Dedifferentiated amniotic fluid mesenchymal stem cell (primary cell): ENCODE measurements at regions not wholly inside any gene's neighbourhood (a gene's known extent, or its start where the extent isn't known, plus 50 kb on each side); places are given as distances from the start of the nearest gene placed in this dataset.
"Not testable (repeated sequence)": the region's sequence is repeated elsewhere in the genome, so short reads cannot be mapped to it uniquely, and the experiment has no call there.

Source experiments
- DNase-seq: peaks from one replicate; pipeline ENCODE4 v3.0.0-alpha.2; 2016; ENCODE audit errors: extremely low spot score

DNA sequence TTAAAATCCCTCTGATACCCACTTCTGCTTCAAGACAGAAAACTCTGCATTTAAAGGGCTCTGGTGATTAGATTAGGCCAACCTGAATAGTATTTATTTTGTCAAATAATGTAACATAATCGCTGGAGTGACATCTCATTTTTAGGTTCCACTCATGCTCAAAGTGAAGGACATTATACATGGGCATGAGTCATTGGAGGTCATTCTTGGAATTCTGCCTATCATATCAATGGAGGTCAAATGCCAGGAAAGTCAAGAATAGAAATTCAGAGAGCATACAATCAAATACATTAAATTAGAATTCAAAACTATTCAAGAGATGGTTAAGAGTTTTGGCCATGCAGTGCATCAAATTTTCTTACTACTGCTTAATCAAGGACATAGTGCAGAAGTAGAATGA, 50.8 kb upstream of the PRSS1 start:
- DNase-seq: no peak

DNA sequence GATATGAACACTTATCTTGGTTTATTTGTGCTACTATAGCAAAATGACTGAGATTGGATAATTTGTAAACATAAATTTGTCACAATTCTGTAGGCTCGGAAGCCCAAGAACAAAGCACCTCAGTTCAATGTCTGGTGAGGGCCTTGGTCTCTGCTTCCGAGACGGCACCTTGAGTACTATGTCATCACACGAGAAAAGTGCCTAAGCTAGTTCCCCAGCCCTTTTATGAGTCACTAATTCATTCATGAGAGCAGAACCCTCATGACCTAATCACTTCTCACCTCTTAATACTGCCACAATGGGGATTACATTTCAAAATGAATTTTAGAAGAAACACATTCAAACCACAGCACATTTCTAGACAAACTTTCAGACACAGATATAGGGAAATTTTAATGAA, 52.0 kb upstream of the PRSS1 start:
- no peak for DNase-seq

DNA sequence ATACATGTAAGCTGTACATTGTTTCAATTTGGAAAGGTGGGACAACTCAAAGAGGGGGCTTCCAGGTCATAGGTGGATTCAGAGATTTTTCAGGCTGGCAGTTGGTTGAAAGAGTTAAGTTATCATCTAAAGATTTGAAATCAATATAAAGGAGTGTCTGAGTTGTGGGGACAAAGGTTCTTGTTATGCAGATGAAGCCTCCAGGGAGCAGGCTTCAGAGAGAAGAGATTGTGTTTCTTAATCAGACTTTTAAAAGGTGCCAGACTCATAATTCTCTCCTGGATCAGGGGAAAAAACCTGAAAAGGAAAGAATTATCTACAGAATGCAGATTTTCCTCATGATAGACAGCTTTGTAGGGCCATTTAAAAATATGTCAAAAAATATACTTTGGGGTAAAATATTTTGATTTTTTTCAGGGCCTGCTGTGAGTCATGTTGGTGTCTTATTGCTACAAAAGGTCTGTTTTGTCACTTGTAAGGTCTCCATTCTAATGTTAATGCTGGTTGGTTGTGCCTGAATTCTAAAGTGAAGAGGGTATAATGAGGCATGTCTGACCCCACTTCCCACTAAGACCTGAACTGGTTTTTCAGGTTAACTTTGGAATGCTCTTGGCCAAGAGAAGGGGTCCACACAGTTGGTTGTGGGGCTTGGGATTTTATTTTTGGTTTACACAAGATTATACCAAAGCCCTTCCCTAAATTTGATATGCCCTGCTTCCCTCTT, 52.7 kb upstream of the PRSS1 start:
- DNase-seq: no peak

DNA sequence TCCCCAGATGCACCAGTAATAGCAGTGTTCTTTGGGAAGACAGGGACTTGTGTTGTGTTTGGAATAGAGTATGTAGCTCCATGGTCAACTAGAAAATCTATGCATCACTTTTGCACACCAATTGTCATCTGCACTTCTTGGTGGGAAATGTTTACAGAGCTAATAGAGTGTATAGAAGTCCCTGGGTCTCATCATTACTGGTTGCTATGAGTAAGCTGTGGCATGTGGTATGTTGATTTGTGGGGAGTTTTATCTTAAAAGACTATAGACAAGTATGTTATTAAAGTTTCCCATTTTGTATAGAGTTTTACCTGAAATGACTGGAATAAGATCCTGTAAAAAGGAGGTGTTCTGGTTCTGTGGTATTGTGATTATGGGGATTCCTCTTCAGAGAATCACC, 55.4 kb upstream of the PRSS1 start:
- no peak for DNase-seq

DNA sequence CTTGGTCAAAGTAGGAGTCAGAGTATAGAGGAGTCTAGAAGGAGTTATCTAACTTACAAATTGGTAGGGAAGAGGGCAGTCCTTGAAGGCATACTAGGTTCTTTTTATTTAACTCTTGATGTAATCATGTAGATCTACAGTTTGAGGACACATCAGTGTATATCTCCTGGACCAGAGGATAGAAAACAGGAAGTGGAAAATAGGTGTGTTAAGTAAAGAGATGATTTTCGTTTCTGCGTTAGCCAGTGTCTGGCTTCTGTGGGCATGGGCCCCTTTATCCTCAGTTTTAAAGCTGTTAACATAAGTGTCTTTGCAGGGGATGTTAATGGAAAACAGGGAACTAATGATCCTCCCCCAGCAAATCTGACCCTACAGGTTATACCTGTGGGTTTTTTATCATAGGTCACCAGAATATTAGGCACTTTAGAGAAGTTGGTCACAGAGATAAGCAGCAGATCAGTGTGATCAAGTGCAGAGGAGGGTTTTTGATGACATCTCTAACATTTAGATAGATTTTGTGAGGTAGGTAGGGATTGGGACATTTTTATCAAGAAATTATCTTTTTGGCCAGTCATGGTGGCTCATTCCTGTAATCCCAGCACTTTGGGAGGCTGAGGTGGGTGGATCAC, 58.6 kb upstream of the PRSS1 start:
- DNase-seq: no peak

DNA sequence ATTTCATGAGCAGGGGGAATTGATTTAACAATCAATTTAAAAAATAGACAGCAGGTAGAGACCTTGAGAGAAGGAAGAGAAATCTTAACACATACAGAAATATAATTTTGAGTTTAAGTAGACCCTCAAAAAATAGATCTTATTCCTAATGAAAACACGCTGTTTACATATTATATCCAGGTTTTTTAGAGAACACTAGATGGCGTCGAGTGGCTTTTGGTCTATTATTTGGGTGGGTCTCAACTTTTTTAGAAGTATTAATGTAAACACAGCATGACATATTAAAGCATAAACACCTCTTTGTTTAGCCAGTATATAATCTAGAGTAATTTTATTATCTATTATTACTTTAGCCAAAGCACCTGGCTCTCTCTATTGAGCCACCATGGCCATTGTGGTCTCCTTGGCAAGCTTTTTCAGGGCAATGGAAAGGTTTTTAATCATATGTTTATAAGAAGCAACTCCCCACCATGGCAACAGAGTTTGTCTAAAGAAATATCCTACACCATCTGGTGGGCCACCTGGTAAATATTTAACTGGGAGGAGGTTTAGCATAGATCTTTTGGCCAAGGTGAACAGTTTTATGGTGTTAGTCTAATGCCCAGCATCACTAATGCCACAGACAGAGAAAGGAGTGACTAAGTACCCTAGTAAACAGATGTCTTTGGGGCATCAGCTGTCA, 59.7 kb upstream of the PRSS1 start:
- DNase-seq: no peak

DNA sequence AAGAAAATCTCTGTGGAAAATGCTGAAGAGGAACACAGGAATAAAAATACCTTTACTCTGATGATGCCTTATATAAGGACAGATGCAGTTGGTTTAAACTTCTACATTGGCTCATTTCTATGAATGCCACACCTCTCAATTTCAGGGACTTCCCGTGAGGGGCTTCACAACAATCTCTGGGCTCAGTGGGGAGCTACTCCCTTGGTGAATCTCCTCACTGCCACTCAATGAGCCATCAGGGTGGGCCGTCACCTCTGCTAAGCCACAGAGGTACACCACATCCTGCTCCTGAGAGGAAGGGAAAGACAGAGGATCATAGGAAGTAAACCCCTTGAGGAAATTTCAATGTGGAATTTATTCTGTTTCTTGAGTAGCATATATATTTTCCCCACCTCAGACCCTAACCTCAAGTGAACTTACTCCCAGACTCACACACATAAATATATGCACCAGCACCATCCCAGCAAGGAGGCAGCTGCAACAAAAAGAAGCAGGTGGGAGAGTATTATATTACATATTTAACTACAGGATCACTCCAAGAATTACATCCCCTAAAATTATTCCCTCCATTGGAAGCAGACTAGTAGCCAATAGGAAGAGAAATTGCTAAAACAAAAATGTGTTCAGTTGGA, 63.3 kb upstream of the PRSS1 start:
- DNase-seq: no peak

DNA sequence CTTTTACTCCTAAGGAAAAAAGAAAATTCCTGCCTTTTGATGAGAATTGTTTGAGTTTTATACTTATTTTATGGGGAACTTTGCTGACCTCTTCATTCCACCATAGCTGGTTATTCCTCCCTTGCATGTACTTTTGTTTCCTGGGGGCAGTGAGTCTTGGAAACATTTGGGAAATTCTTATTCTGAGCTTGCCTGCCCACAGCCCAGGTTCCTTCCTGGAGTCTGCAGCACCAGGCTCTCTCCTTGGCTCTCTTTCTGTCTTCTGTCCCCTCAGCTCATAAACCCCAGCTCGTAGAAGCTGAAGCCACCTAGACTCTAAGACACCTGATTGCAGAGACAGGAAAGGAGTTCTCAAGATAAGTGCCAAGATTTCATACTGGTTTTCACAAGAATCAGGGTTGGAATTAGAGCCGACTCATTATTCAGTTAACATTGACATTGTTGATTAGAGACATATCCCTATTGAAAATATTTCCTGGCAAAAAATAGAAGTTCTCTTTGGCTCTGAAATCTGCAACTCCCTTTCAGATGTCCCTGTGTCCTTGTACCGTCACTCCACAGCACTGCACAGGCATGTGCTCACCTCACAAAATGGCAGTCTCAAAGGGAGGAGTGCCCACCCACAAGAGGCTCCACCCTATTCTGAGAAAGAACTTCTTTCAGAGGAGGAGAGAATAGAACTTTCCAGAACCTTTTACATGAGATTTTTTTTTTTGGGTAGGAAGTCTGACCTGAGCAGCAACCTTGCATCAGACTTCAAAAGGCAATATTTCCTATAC, 67.8 kb upstream of the PRSS1 start:
- DNase-seq: no peak

DNA sequence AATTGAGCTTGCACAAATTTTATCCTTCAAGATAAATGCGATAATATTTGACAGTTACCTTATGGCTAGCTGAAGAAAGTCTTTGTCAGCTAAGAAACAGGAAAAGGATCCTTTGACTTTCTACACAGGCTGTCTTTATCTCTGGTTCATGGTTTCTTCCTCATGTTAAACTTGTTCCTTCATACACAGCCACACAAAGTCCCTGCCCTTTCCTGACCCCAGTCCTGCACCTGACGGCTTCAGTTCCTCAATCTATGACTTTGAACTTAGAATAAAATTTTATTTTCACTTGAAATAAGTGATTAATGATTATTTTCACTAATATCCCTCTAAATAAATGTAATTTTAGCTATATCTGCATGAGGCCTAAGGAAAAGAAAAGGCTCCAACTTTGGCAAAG, 77.8 kb upstream of the PRSS1 start:
- no peak for DNase-seq

DNA sequence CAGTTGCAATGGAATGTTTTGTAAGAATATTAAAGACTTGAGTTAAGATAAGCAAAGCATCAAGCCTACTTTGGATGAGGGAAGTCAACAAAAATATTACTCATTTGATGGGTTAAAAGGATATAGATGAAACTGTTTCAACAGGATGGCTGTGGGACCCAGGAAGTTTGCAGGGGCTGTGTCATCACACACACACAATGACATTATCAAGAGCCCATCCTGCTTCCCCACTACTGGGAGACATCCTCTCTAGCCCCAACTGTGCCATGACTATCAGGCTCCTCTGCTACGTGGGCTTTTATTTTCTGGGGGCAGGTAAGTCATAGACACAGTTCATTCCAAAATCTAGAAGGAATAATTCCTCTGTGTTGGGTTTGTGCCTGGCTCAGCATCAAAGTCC, 78.8 kb upstream of the PRSS1 start:
- no peak for DNase-seq

DNA sequence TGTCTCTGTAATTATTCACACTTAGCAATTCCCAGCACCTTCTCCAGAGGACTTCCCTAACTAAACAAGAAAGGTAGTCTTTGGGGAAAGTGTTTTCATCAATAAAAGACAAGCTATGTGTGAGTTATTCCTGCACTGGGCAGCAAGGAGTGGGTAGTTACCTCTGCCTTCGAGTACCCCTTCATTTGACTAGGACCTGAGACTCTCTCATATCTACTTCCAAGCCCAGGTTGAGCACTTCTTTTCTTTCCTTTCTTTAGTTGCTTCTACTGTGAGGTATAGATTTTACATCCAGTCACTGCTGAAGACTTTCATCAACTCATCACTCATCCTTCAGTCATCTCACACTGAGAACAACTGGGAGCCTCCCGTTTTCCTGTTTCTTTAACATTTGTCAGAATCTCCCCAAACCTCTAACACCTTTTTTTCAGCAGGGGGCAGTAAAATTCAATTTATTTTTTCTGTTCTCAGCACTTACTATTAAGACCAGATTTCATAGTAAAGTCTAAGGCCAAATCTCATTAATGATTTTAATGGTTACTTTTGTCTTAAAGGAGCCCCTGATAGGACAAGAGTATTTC, 80.1 kb upstream of the PRSS1 start:
- DNase-seq: no peak

DNA sequence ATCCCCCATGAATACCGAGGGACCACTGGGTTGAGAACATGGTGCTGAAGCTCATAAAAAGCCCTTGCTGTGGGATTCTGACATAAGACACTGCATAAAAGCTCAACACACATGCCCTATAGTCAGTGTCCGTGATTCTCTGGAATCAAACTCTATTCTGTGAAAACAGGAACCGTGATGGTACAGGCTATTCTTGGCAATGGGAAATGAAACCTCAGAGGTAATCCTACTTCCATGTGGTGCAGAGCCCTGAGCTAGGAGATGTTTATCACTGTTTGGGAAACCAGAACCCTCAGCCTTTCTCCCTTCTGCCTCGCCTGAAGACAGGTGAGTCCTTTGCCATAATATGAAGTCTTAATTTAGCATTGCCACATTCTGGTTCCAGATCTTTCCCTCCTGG, 80.8 kb upstream of the PRSS1 start:
- DNase-seq: no peak

DNA sequence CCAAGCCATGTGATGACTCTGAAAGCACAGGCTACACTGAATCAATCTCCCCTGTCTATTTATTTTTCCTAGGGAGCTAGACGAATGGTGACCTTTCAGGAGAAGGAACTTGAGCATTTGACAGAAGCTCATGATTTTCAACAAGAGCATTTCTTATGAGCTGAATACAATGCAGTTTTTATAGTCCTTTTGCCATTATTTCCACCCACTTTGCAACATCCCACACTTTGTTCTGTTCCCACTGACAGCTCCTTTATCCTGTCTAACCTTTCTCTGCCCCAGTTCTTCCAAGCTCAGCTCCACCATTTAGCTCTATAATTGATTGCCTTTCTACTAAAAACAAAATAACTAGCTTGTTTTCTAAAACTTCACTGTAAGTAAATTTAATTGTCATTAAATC, 91.9 kb upstream of the PRSS1 start:
- no peak for DNase-seq

DNA sequence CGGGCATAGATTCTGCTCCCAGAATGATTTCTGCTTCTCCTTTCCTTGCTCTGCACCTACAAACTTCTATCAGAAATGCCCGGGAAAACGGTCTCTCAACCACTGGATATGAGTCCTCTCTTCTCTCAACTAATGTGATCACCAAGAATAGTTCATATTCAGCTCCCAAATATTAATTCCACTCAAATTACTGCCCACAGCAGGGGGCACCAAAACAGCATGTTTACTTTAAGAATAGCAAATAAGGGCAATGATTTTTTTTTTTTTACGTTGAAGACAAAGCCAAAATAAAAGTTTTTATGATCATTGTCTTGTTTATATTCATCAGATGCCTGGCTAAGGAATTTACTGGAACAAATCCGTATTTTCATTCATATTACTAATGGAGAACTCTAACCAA, 94.9 kb upstream of the PRSS1 start:
- no peak for DNase-seq

DNA sequence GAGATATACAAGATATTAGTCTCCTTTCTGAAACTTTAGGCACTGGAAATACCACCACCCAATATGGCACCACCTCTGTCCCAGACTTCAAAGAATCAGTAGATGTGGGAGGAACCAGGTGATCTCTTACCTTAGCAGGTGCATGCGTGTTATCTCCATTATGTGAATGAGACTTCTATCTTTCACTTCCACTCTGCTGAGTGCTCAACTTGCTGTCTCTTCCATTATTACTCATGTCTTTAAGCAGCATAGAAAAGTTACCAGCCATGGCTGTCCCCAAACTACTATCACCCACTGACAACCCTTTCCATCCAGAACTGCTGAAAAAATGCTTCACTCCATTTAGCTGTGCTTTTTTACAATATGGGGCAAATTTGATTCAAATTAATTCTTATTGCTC, 101.5 kb upstream of the PRSS1 start:
- no peak for DNase-seq

DNA sequence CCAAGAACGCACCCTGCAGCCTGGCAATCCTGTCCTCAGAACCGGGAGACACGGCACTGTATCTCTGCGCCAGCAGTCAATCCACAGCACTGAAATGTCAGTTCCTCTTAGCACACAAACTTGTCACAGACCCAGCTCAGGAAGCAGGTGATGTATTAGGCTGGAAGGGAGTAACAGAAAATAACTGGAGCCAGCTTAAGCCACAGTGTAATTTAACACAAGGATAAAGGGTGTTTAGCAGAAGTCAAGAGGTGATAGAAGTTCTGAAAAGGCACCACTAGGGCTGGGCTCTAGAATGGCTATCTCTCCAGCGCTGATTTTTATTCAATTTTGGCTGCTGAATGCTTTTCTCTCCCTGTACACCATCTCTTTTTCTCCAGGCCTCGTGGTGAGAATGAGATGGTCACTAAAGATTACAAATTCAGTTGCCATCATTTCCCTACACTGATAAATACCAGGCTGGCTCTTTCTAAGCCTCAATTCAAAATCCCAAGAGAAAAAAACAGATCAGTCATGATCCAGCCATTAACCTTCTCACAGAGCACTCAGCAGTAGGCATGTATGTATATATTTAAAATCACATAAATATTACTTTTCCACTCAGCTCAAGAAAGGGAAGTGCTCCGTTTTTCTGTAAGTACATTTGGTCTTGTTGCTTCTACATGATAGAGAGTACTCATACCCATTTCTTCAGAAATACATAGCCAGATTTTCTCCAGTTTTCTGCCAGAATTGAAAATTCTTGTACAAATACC, 102.7 kb upstream of the PRSS1 start:
- no peak for DNase-seq

DNA sequence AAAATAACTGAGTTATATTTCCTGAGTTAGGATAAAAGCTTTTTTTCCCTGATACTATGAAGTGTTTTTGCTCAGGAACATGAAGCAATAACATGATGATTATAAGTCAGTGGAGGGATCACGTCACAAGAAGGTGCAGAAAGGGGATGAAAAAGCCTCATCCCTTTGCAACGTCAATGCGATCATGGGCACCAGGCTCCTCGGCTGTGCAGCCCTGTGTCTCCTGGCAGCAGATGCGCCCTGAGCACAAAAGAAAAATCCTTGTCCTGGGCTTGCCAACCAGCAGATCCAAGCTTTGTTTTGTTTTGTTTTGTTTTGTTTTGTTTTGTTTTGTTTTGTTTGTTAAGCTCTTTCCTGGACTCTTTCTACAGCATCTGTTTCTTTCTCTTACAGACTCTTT, 103.5 kb upstream of the PRSS1 start:
- no peak for DNase-seq

DNA sequence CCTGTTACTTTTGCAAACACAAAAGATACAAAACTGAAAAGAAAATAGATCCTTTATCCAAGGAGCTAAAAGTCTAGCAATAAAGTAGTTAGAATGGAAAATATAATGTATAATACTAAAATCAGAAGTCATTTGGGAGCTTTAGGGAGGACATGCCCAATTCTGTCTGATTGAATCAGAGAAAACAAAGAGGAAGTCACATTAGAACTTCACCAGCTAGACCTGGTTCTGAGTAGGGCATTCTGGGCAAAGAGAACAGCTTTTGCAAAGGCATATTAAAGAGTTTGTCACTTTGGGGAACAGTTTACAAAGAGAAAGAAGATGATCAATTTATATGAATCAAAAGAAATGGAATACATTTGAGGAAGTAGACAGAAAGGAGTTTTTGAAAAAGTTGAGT, 107.0 kb upstream of the PRSS1 start:
- DNase-seq: no peak

DNA sequence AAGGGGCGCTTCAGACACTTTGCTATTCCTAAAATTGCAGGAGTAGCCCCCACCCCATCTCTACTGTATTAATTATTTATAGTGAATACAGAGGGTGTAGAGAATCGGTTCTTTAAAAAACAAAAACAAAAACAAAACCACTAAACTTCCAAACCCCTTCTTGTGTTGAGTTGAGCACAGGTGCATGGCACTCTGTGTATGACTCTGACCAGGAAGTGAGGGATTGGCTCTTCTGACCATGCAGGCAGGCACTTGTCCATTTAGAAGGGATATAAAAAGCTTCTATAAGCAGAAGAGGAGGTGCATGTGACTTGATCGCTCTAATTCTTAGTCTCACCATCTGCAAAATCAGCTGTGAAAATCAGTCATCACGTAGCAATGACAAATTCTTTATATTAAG, 108.0 kb upstream of the PRSS1 start:
- not testable (repeated sequence) for DNase-seq

DNA sequence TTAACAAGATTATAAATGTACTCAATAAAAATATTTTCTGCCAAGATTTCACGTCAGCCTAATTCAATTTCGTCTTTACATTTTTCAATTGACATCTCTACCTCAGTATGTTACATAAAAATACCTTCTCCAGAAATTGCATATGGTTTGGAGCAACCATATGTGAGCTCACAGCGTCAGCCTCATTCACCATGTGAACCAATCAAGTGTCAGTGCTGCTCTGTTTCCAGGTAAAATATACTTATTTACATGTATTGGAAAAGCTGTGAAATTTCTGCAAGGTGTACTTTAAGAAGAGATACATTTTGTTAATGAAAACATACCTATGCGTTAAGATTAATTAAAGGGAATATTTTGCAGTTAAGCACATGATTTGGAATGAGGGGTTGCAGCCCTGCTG, 110.7 kb upstream of the PRSS1 start:
- no peak for DNase-seq

DNA sequence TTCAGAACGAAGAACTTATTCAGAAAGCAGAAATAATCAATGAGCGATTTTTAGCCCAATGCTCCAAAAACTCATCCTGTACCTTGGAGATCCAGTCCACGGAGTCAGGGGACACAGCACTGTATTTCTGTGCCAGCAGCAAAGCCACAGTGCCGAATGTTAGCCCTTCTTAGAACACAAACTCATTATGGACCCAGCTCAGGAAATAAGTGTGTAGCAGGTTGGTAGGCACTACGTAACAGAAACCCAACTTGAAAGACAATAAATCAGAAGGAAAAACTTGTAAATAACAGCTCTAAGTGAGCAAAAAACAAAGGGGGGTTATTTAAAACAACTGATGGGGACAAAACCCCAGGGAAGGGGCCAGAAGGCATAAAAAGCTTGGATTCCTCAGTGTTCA, 112.0 kb upstream of the PRSS1 start:
- DNase-seq: no peak
